Retina (tissue), 1 donor: ENCODE measurements at regions not wholly inside any gene's neighbourhood (a gene's known extent, or its start where the extent isn't known, plus 50 kb on each side); places are given as distances from the start of the nearest gene placed in this dataset.
"Not testable (repeated sequence)": the region's sequence is repeated elsewhere in the genome, so short reads cannot be mapped to it uniquely, and the experiment has no call there.

ENCODE experiments used
- DNase-seq: peaks from one replicate; pipeline ENCODE4 v3.0.0-alpha.2; 2016

DNA sequence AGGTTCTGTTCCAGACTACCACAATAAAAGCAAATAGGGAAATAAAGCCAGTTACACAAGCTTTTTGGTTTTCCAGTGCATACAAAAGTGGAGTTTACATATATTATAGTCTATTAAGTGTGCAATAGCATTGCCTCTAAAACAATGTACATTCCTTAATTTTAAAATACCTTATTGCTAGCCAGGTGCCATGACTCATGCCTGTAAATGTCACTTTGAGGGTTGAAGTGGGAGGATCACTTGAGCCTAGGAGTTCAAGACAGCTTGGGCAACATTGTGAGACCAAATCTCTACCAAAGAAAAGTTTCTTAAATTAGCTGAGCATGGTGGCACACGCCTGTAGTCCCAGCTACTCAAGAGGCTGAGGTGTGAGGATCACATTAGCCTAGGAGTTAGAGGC, 52.9 kb upstream of the IMP4 start:
- DNase-seq = no peak

DNA sequence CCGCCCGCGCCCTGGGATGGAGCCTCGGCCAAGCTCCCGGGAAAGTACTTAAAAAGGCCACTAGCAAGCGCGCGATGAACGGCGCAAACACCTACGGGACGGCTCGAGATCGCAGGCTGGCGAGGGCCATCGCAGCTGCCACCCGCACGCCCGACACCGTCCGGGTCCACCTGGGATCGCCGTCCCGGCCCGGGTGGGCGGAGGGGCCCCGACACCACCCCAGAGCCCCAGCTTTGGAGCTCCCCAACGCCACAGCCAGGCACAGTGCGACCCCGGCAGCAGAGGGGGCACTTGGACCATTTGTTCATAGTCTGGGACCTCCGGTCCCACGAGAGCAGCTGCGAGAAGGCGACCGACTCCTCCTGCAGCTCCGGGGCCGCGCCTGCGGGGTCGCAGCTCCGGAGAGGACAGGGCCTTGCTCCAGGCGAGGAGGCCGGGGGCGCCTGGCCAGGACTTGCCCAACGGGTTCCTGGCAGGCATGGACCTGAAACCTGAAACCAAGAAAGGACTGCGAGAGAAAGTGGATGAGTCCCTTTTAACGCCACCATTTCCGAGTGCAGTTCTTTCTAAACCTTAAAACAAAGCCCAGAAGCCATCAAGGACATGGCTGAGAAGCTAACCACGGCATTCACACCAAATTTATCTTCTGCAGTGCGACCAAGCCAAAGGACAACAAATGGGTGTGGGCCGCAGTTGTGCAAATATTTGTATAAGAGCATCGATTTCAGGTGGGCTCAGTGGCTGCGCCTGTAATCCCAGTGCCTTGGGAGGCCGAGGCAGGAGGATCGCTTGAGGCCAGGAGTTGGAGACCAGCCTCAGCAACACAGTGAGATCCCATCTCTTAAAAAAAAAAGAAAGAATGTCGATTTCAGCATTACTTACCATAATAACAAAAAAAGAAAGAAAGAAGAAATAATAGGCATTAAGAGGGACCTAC, 54.0 kb upstream of the IMP4 start:
- no peak for DNase-seq

DNA sequence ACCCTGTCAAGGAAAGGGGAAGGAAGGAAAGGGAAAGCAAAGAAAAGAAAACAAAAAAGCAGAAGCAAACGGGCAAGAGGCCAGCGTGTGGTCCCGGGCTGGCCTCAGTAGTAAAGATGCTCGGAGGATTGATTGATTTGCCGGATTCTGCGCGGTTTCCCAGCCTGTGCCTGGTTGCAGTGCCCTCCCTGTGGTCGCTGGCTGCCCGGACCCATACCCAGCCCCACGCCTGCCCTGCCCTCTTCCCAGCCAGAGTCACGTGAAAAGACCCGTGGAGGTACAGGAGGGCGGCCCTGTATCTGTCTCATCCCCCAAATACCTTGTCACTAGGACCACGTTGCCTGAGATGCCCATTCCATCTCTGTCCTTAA, 55.1 kb upstream of the IMP4 start:
- no peak for DNase-seq

DNA sequence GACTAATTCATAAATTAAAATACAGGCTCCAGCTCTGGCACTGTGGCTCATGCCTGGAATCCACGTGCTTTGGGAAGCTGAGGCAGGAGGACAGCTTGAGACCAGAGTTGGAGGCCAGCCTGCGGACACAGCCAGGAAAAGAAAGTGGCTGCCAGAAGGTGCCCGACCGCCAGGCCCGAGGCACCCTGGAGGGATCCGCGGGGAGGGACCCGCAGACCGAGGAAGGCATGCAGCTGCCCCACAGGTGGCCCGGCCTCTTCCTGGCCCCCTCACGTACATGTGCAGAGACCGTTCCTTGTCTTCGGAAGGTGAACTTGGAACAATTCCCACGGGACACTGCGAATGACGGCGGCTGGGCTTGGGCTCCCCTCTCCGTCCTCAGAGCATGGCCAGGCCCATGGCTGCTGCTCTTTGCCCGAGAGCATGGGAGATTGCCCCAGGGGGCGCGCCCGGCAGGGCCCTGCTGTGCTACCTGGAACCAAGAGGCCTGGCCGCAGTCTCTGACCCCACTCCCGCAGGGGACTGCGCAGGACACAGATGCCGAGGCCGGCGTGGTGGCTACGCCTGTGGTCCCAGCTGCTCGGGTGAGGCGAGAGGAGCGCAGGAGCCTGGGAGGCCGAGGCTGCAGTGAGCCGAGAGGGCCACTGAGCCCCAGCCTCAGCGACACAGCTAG, 55.6 kb upstream of the IMP4 start:
- DNase-seq = no peak

DNA sequence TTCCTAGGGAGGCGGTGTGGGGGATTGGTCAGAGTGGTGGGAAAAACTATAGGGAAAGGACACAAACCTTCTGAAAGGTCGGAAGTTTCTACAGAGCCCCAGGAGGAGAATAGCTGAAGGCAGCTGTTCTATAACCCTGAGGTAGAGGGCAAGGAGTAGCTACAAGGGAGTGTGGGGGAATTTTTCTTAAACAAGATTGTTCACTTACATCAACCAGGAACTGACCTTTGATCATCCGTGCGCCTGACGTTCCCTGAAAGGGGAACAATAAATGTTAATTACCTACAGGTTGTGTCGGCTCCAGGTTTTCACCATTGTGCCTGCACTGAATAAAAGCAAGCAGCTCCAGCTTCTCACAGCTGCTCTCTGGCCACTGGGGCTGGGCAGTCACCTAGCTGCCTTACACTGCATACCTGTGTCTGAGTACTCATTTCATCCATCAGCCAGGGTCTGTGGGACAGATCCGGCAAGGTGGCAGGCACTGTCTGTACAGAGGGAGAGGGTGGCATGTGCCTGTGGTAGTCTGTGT, 59.3 kb upstream of the IMP4 start:
- DNase-seq = not testable (repeated sequence)

DNA sequence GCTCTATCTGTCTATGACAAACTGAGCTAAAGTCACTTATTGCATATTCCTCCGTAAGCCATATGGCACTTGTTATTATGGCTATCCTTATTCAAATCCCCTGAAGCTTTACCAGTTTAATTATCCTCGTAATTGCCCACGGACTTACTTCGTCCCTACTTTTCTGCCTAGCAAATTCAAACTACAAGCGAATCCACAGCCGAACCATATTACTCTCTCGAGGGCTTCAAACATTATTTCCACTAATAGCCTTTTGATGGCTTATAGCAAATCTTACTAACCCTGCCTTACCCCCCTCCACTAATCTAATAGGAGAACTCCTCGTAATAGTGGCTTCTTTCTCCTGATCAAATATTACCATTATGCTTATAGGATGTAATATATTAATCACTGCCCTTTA, 63.1 kb upstream of the IMP4 start:
- DNase-seq = not testable (repeated sequence)

DNA sequence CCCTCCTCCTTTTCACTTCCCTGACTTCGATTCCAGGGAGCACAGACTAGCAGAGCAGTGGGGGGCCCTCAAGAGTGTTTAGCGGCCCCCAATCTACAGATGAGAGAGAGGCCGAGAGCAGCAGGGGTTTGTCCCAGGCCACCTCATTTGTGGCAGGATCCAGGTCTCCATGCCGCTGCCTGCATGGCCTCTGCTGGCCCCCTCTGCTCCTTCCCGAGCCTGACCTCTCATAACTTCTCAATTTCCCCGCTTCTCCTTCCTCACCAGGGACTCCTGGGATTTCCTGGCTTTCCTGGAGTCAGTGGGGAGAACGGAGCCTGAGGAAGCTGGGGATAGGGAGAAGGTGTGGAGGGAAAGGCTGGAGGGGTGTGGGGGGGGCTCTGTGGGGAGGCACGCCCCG, 70.1 kb upstream of the TUBA3E start:
- not testable (repeated sequence) for DNase-seq

DNA sequence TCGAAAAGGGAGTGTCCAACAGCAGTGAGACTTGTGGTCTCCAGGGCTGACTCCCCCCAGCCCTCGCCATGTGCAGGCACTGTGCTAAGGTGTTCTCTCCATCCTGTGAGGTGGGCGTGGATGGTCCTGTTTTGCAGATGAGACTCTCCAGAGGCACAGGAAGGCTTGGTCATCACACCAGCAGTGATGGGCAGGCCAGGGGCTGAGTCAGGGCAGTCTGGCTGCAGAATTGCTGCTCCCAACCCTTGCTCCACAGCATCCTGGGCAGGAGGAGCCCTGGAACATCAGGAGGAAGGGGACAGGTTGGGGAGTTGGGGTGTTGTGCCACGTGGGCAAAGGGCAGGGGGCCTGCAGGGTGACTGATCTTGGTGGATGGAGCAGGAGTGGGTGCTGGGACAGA, 69.3 kb upstream of the TUBA3E start:
- DNase-seq = not testable (repeated sequence)

DNA sequence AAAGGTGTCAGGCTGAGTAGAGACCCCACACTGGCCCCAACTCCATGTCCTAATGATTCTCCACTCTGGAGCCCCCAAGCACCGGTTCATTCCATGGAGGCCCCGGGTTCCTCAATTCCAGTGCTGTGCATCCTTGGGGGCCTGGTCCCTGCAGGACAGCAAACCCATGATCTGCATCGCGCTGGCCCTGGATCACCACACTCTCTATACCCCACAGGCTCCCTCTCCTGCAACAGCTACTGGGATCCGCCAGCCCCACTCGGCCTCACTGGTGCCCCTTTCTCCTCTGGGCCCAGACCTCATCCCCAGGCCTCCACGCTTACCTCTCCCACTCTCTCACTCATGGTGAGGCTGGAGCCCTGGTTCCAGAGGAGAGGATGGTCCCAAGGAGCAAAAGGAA, 68.6 kb upstream of the TUBA3E start:
- not testable (repeated sequence) for DNase-seq

DNA sequence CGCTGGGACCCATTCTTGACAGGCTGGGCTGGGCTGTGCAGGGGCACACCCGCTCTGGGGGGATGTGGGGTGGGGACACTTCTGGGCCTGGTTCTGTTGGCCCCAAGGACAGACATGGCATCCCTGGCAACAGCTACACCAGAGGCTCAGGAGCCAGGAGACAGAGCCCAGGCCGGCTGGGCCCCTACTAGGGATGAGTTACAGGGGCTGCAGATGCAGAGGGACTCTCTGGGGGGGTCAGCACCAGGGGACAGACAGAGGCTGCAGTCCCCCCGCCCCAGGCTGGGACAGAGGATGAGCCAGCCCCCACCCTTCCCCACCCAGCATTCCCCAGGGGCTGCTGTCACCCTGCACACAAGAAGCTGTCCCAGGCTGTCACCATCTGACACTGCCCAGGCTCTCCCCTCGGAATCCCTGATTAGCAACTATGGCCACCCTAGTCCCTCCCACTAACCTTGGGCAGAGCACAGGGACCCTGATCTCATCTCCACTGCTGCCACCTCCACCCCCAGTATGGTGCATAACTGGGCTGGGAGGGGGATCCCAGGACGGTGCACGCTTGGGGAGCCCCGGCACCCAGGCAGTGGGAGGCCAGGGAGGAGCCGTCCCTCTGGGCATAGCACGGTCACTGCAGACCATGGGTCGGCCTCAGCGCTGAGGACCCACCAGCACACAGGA, 67.5 kb upstream of the TUBA3E start:
- DNase-seq = not testable (repeated sequence)

DNA sequence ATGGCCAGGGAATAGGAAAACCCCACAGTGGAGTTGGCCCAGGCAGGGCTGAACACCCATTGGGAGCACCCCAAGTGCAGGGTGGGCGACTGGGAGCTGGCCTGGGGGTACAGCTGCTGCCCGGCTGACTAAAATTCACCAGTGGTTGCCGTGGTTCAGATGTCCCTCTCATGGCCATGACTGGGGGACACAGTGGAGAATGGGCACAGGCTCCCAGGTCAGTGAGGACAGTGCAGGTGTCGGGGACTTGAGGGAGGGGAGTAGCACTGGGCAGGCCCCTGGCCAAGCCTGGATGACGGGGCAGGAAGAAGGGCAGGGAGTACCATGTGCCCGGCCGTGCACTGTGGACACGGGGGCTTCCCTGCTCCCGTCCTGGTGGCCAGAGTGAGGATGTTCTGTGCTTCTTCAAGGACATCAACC, 66.7 kb upstream of the TUBA3E start:
- not testable (repeated sequence) for DNase-seq

DNA sequence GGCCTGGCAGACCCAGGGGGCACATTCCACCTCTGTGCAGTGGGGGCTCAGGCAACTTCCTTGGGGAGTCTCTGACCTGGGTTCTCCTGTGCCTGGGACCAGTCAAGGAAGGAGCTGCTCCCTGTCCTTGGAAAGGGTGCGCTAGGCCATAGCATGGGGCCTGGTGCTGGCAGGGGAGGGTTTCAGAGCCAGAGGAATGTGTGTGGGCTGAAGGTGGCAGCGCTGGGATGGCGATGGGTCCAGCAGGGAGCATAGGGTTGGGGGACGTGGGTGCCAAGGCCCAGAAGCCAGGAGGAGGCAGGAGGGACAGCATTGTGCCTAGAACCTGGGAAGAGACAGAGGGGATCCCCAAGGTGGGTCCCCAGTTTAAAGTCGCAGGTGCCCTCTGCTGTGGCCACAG, 66.3 kb upstream of the TUBA3E start:
- no peak for DNase-seq

DNA sequence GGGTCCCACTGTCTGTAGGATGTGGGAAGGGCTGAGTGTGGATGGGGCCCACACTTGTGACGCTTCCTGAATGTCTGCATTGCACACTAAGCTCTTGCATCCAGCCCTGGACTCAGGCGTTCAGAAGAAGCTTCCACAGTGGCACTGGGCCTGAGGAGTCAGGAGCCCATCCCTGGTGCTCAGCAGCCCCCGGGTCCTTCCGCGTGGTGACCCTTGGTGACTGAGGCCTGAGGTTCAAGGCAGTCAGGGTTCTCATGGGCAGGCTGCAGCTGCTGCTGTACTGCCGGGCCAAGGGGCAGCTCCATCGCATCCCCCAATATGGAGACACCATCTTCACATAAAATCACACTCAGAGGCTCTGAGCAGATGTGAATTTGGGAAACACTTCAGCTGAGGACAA, 65.8 kb upstream of the TUBA3E start:
- DNase-seq = no peak

DNA sequence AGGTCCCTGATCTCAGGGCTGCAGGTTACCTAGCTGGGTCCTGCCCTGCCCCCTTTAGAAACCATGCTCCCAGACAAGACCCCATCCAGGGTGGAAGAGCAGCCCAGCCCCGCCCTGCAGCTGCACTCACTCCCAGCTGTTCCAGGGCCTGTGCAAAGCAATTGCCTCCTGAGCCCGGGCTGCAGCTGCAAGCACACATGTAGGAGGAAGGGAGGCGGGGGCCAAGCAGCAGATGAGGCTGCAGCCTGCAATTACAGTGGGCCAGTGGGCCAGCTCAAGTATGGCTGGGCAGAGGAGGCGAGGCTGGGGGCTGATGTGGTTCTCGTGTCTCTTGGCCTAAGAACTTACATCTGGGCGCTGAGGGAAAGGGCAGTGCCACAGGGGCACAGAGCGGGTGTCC, 65.4 kb upstream of the TUBA3E start:
- no peak for DNase-seq

DNA sequence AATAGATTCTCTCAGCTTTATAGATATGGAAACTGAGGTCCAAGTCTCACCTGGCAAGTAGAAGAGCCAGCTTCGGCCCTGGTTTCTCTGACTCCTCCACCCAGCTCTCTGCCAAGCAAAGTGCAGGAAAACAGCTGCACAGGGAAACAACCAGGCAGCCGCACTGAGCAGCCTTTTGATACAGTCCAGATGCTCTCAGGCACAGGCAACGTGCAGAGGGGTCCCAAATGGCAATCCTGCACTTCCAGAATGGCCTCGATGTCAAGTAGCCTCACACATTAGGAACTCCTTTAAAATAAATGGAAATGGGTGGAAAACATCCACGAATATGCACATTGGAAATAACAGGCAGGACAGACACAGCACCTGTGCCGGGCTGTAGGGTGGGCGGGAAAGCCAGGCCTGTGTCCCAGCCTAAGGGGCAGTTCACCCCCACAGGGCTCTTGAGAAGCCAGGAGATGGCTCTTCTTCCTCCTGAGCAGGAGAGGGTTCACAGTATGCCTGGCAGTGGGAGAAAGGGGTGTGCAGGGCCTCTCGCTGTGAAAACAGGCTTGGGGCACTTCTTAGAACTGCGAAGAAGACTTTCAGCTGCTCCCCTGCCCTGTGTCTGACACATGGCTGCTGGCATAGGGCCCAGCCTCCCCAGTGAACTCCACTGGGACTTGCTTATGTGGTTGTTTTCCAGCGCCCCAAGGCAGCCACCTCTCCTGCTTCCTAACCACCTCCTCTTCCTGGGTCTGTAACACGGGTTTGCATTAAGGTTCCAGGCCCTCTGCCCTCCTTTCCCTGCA, 63.9 kb upstream of the TUBA3E start:
- no peak for DNase-seq

DNA sequence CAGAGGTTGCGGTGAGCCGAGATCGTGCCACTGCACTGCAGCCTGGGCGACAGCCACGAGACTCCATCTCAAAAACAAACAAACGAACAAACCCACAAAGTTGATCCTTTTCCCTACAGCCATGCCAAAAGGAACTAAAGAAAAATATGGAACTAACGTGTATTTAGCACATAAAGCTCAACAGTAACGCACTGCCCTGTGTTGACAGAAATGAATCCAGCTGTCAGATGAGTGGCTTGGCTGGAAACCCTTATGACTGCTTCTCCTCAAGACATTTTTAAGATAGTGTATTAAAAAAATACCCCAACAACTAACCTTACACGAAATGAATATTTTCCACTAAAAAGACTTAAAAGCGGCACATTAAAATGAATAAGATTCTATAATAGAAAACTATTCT, 62.9 kb upstream of the TUBA3E start:
- DNase-seq = no peak

DNA sequence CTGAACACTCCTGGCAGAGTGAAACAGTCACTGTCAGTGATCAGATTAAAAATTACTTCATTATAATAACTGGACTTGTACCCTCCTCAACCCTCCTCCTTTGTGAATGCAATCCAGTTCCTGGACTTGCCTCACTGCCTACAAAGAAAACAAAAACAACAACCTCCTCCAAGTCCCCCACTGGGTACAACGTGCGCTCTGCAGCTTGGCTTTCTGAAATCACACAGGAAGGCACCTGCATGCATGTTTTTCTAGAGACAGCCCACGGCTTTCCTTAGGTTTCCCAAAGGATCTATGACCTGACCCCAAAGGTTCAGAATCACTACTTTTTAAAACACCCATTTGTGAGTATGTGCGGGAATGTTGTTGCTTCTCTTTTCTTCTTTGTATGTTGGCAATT, 61.4 kb upstream of the TUBA3E start:
- no peak for DNase-seq

DNA sequence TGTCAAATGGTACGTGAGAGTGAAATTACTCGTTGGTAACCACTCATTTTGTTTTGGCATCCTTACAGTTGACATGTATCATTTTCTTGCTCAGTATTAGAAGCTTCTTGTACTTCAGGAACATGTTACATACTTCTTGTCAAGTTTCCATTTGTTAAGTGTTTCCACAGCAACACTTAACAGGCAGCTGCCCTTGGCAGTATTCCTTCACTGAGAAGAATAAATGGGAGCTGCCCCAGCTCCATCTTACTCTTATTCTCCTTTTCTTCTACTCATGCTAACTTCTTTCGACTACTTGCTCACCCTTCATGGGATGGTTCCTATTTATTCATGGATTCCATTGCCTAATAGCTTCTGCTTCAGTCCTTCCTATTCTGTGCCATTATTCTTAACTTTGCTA, 60.1 kb upstream of the TUBA3E start:
- DNase-seq = no peak

DNA sequence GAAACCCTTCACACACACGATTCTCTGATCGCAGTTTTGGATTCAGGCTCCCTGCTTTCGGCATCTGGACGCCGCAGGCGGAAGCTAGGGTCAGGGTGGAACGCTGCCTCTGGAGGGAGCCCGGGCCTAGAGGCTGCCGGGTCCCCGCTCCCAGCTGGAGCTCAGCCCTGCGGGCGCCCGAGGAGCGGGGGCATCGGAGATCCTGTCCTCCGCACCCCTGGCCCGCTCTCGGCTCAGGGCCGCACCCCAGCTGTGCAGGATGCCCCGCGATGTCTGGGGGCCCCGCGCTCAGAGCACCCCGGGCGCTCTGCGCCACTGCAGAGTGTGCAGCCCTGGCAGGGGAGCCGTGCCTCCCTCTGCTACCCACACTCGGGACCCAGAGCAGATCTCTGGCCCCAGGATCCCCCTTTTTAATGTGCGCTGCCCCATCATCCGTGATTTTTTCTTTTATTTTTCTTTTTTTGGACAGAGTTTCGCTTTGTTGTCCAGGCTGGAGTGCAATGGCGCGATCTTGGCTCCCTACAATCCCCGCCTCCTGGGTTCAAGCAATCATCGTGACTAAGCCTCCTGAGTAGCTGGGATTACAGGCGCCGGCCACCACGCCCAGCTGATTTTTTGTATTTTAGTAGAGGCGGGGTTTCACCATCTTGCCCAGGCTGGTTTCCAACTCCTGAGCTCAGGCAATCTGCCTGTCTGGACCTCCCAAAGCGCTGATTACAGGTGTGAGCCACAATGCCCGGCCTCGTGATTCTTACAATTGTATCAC, 54.8 kb upstream of the TUBA3E start:
- peak; percentile 63 for DNase-seq

DNA sequence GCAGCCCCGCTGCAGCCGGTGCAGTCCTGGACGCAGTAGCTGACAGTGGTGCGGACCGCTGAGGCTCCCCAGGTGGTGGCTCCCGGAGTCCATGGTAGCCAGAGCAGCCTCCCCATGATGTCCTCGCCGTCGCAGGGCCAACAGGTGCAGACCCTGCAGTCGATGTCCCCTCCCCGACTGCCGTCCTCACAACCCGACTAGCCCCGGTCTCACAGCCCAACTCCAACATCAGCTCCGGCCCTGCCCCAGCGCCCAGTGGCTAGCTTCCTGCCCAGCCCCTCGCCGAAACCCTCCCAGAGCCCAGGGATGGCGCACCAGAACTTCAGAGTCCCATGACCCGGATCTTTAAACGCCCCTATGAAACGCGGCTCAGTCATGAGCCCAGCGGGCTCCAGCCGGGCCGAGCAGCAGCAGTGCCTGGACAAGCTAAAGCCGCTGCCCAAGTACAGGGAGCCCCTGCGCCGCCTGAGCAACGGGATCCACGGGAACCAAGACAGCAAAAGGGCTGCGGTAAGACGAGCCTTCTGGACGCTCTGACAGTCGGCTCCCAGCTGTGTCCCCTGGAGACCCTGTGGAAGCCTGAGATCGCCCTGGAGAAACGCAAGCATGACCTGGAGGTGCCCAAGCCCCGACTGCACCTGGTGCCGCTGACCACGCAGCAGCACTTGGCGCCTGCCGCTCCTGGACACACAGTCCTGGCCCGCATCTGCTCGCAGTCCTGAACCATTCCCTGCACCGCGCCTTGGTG, 53.8 kb upstream of the TUBA3E start:
- DNase-seq = peak; percentile 65

DNA sequence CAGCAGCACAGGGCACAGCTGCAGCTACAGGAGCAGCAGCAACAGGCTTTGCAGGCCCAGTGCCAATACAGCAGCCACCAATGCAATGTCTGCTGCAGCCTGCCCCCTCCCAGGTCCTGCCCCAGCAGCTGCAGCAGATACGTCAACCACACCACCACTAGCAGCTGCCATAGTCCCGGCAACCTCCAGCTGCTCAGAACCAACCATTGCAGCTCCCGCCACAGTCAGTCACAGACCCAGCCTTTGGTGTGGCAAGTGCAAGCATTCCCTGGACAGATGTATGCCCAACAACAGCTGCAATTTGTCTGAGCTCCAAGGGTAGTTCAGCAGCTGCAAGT, 53.3 kb upstream of the TUBA3E start:
- no peak for DNase-seq
